K562 (cell line): ENCODE measurements at regions not wholly inside any gene's neighbourhood (a gene's known extent, or its start where the extent isn't known, plus 50 kb on each side); places are given as distances from the start of the nearest gene placed in this dataset.

Experiments used
- BRCA1 ChIP-seq, 2 experiments: fragments of 450-650 bp in 1 of 2; sonication (generic) in 1 of 2; formaldehyde crosslinking in 1 of 2; IDR thresholded peaks; 2 replicates each; pipeline versions ENCODE4 v1.5.0 to v1.6.1; 2017 to 2020; ENCODE audit warnings: mild to moderate bottlenecking in 1 of 2, missing genetic modification reagents in 1 of 2
- CGGBP1 ChIP-seq: fragments of 250-450 bp; sonication (Bioruptor Pico); IDR thresholded peaks from 2 replicates; pipeline ENCODE4 v1.9.0; 2021; ENCODE audit warnings: mild to moderate bottlenecking
- CTCF ChIP-seq, 3 experiments: IDR thresholded peaks in 2 of 3; conservative IDR thresholded peaks in 1 of 3; 2 replicates each; pipeline ENCODE4 v1.5.1; 2011 to 2012; ENCODE audit warnings: low read length in 3 of 3, mild to moderate bottlenecking in 3 of 3, control low read depth in 2 of 3, improper control_type of control experiment in 1 of 3, inconsistent platforms in 1 of 3, low read depth in 1 of 3, mixed read lengths in 1 of 3, moderate library complexity in 1 of 3; ENCODE audit not compliant: insufficient read depth in 2 of 3
- ESRRB ChIP-seq: fragments of 250-450 bp; sonication (Bioruptor Pico); IDR thresholded peaks from 2 replicates; pipeline ENCODE4 v1.5.0; 2020; ENCODE audit warnings: mild to moderate bottlenecking, moderate library complexity, borderline replicate concordance
- FOXK2 ChIP-seq, 2 experiments: fragments of 450-650 bp; IDR thresholded peaks in 1 of 2; conservative IDR thresholded peaks in 1 of 2; 2 replicates each; pipeline ENCODE4 v1.6.1; 2016; ENCODE audit warnings: low read depth in 2 of 2, mild to moderate bottlenecking in 1 of 2
- GTF2B ChIP-seq: IDR thresholded peaks from 2 replicates; pipeline ENCODE4 v1.6.1; 2011; ENCODE audit not compliant: insufficient read length; ENCODE audit errors: extremely low read depth
- HEY1 ChIP-seq: fragments of 250-450 bp; sonication (Bioruptor Pico); IDR thresholded peaks from 2 replicates; pipeline ENCODE4 v1.5.0; 2020; ENCODE audit warnings: mild to moderate bottlenecking, moderate library complexity, borderline replicate concordance
- MAFG ChIP-seq: fragments of 450-650 bp; conservative IDR thresholded peaks from 2 replicates; pipeline ENCODE4 v1.6.1; 2016; ENCODE audit warnings: missing genetic modification characterization, missing compliant biosample characterization
- MCM2 ChIP-seq: fragments of 450-650 bp; IDR thresholded peaks from 2 replicates; pipeline ENCODE4 v1.6.1; 2017; ENCODE audit warnings: low read depth, mild to moderate bottlenecking
- NR2C2 ChIP-seq, 2 experiments: fragments of 200-800 bp in 1 of 2; sonication (Bioruptor generic) in 1 of 2; sonication (generic) in 1 of 2; formaldehyde crosslinking in 1 of 2; IDR thresholded peaks; 2 replicates each; pipeline versions ENCODE4 v1.6.1 to v1.8.0; 2016 to 2022; ENCODE audit warnings: mild to moderate bottlenecking in 1 of 2, missing compliant biosample characterization in 1 of 2, missing genetic modification characterization in 1 of 2, missing genetic modification reagents in 1 of 2
- PTTG1 ChIP-seq: fragments of 450-650 bp; IDR thresholded peaks from 2 replicates; pipeline ENCODE4 v1.6.1; 2016; ENCODE audit warnings: low read depth, mild to moderate bottlenecking, missing genetic modification characterization, missing compliant biosample characterization
- PYGO2 ChIP-seq: fragments of 450-650 bp; IDR thresholded peaks from 2 replicates; pipeline ENCODE4 v1.6.1; 2016; ENCODE audit warnings: mild to moderate bottlenecking, missing genetic modification characterization, moderate library complexity, missing compliant biosample characterization
- RBFOX2 ChIP-seq: fragments of 200-400 bp; formaldehyde crosslinking; IDR thresholded peaks from 2 replicates; pipeline ENCODE4 v1.6.1; 2017; ENCODE audit warnings: low read depth, mild to moderate bottlenecking, low read length, moderate library complexity
- SAP30 ChIP-seq: fragments of 200-600 bp; sonication (generic); IDR thresholded peaks from 2 replicates; pipeline ENCODE4 v1.6.1; 2012; ENCODE audit warnings: borderline replicate concordance, low read depth, mild to moderate bottlenecking, moderate library complexity, low read length, control low read depth, inconsistent platforms; ENCODE audit not compliant: insufficient read depth, poor library complexity, severe bottlenecking
- SIRT6 ChIP-seq: IDR thresholded peaks from one replicate; pipeline ENCODE4 v1.6.1; 2012; ENCODE audit warnings: low read depth, mild to moderate bottlenecking, control low read depth, inconsistent platforms, low read length, moderate library complexity
- SMAD3 ChIP-seq: fragments of 450-650 bp; formaldehyde crosslinking; conservative IDR thresholded peaks from 2 replicates; pipeline ENCODE4 v1.4.0; 2020; ENCODE audit warnings: mild to moderate bottlenecking
- SMARCA4 ChIP-seq: fragments of 450-650 bp; IDR thresholded peaks from 2 replicates; pipeline ENCODE4 v1.6.1; 2016
- SMARCC2 ChIP-seq: fragments of 450-650 bp; IDR thresholded peaks from 2 replicates; pipeline ENCODE4 v1.6.1; 2017; ENCODE audit warnings: antibody characterized with exemption, moderate library complexity, mild to moderate bottlenecking, low read depth
- SMC3 ChIP-seq: conservative IDR thresholded peaks from 2 replicates; pipeline ENCODE4 v1.6.1; 2011; ENCODE audit warnings: low read depth, low read length, improper control_type of control experiment; ENCODE audit not compliant: insufficient read depth
- STAG1 ChIP-seq: sonication (generic); formaldehyde crosslinking; IDR thresholded peaks from 2 replicates; pipeline ENCODE4 v1.5.0; 2020; ENCODE audit warnings: missing genetic modification reagents, borderline replicate concordance
- TAF15 ChIP-seq: fragments of 200-400 bp; formaldehyde crosslinking; IDR thresholded peaks from 2 replicates; pipeline ENCODE4 v1.6.1; 2017; ENCODE audit warnings: mild to moderate bottlenecking, low read depth, low read length, moderate library complexity
- ZFP30 ChIP-seq: fragments of 250-450 bp; sonication (Bioruptor Pico); IDR thresholded peaks from 2 replicates; pipeline ENCODE4 v1.8.0; 2022; ENCODE audit warnings: moderate library complexity, mild to moderate bottlenecking, inconsistent platforms, borderline replicate concordance
- ZNF23 ChIP-seq: fragments of 250-450 bp; sonication (Bioruptor Pico); IDR thresholded peaks from 2 replicates; pipeline ENCODE4 v1.4.0; 2020; ENCODE audit warnings: mild to moderate bottlenecking
- ZNF263 ChIP-seq: sonication (generic); formaldehyde crosslinking; IDR thresholded peaks from 2 replicates; pipeline ENCODE4 v1.8.0; 2022; ENCODE audit warnings: mild to moderate bottlenecking, missing genetic modification reagents, borderline replicate concordance
- ZNF431 ChIP-seq: sonication (generic); formaldehyde crosslinking; IDR thresholded peaks from 2 replicates; pipeline ENCODE4 v1.8.0; 2022; ENCODE audit warnings: mild to moderate bottlenecking, missing genetic modification reagents
- ZNF583 ChIP-seq: fragments of 250-450 bp; sonication (Bioruptor Pico); IDR thresholded peaks from 2 replicates; pipeline ENCODE4 v1.4.0; 2020
- ZNF696 ChIP-seq: fragments of 250-450 bp; sonication (Bioruptor Pico); conservative IDR thresholded peaks from 2 replicates; pipeline ENCODE4 v1.4.0; 2020; ENCODE audit warnings: mild to moderate bottlenecking, moderate library complexity
- ZSCAN29 ChIP-seq: fragments of 450-650 bp; IDR thresholded peaks from 2 replicates; pipeline ENCODE4 v1.6.1; 2017

- TF ChIP-seq CGGBP1 (no peak), SMARCA4 (no peak), SMC3 (peak; percentile 97), GTF2B (no peak), SAP30 (no peak), ZNF23 (no peak), TAF15 (no peak), PTTG1 (tag) (no peak), HEY1 (CRISPR knock-in tag) (no peak), SMAD3 (no peak), STAG1 (CRISPR knock-in tag) (peak; percentile 49; the same call in 1 of the 2 replicates), FOXK2 (conservative IDR thresholded peaks at IDR 0.05 in 1 of 2, IDR thresholded peaks at IDR 0.05 in 1 of 2; ENCODE audit: low read depth in 2 of 2) (peak; percentile 77 to 84), BRCA1 (IDR thresholded peaks at IDR 0.05) (no peak), BRCA1 (CRISPR knock-in tag; IDR thresholded peaks at IDR 0.05) (no peak), PYGO2 (no peak), MCM2 (no peak), ZFP30 (CRISPR knock-in tag) (no peak), ZSCAN29 (no peak), ZNF431 (CRISPR knock-in tag) (no peak), RBFOX2 (no peak), NR2C2 (CRISPR knock-in tag; IDR thresholded peaks at IDR 0.05) (no peak), NR2C2 (tag; IDR thresholded peaks at IDR 0.05) (peak; percentile 56), ZNF263 (CRISPR knock-in tag) (no peak), MAFG (tag) (no peak), SIRT6 (no peak), ZNF583 (CRISPR knock-in tag) (no peak), SMARCC2 (no peak), ESRRB (no peak), CTCF (IDR thresholded peaks at IDR 0.05 in 2 of 3, conservative IDR thresholded peaks at IDR 0.05 in 1 of 3; ENCODE audit: insufficient read depth in 2 of 3, low read depth in 1 of 3, low read length in 3 of 3) (peak; percentile 80 to 97 (median 85)), ZNF696 (CRISPR knock-in tag) (no peak)
Measured at GRCh38 chr12:76621582-76622024, 62.0 kb upstream of the OSBPL8 start (continued).
